Peyer's patch (tissue), 4 donors: ENCODE measurements at regions not wholly inside any gene's neighbourhood (a gene's known extent, or its start where the extent isn't known, plus 50 kb on each side); places are given as distances from the start of the nearest gene placed in this dataset.

Experiments
- CTCF ChIP-seq, 6 experiments: fragments of 450-650 bp in 4 of 6; fragments of 200-600 bp in 2 of 6; sonication (generic) in 1 of 6; IDR thresholded peaks; one replicate each; pipeline ENCODE4 v1.5.1; 2017 to 2019; ENCODE audit warnings: antibody characterized with exemption in 6 of 6, mild to moderate bottlenecking in 3 of 6, moderate library complexity in 1 of 6
- POLR2A ChIP-seq, 2 donors: fragments of 450-650 bp; IDR thresholded peaks; one replicate each; pipeline ENCODE4 v1.5.1; 2017; ENCODE audit warnings: antibody characterized with exemption in 2 of 2, mild to moderate bottlenecking in 2 of 2, moderate library complexity in 2 of 2

GRCh38 chr10:75302029-75302428 is 66.3 kb upstream of the COMTD1 start:
- TF ChIP-seq POLR2A (IDR thresholded peaks at IDR 0.05) (no peak), CTCF (IDR thresholded peaks at IDR 0.05) (no peak)
